HepG2 (cell line): ENCODE measurements at regions not wholly inside any gene's neighbourhood (a gene's known extent, or its start where the extent isn't known, plus 50 kb on each side); places are given as distances from the start of the nearest gene placed in this dataset.

Source experiments
- CEBPB ChIP-seq: IDR thresholded peaks from 2 replicates; pipeline ENCODE4 v1.6.1; 2011; ENCODE audit warnings: low read depth, low read length, improper control_type of control experiment, borderline replicate concordance
- ETV5 ChIP-seq: IDR thresholded peaks from 2 replicates; pipeline ENCODE4 v1.6.1; 2018; ENCODE audit warnings: missing biosample characterization, missing genetic modification reagents, inconsistent platforms, borderline replicate concordance
- FIP1L1 ChIP-seq: fragments of 200-400 bp; formaldehyde crosslinking; IDR thresholded peaks from 2 replicates; pipeline ENCODE4 v1.6.1; 2018; ENCODE audit warnings: low read depth, mild to moderate bottlenecking, low read length, moderate library complexity, borderline replicate concordance; ENCODE audit not compliant: insufficient read depth
- GTF2F1 ChIP-seq: fragments of 150-350 bp; IDR thresholded peaks from 2 replicates; pipeline ENCODE4 v1.6.1; 2014; ENCODE audit warnings: low read length
- JARID2 ChIP-seq: sonication (generic); formaldehyde crosslinking; IDR thresholded peaks from 2 replicates; pipeline ENCODE4 v1.8.1; 2023; ENCODE audit warnings: missing genetic modification reagents, inconsistent platforms; ENCODE audit not compliant: insufficient replicate concordance
- NFYB ChIP-seq: sonication (generic); formaldehyde crosslinking; IDR thresholded peaks from 2 replicates; pipeline ENCODE4 v1.4.0; 2020; ENCODE audit warnings: missing genetic modification reagents
- POLR2AphosphoS2 ChIP-seq: IDR thresholded peaks from 2 replicates; pipeline ENCODE4 v1.6.1; 2011; ENCODE audit warnings: low read depth, low read length, improper control_type of control experiment
- RAD21 ChIP-seq: fragments of 450-650 bp; formaldehyde crosslinking; IDR thresholded peaks from 2 replicates; pipeline ENCODE4 v1.5.0; 2020; ENCODE audit warnings: mild to moderate bottlenecking
- SP4 ChIP-seq: sonication (generic); formaldehyde crosslinking; IDR thresholded peaks from 2 replicates; pipeline ENCODE4 v1.8.1; 2023; ENCODE audit warnings: mild to moderate bottlenecking, missing genetic modification reagents
- ZNF468 ChIP-seq: sonication (generic); formaldehyde crosslinking; IDR thresholded peaks from 2 replicates; pipeline ENCODE4 v1.8.0; 2022; ENCODE audit warnings: mild to moderate bottlenecking, moderate library complexity, missing genetic modification reagents
- ZNF598 ChIP-seq: sonication (generic); formaldehyde crosslinking; IDR thresholded peaks from 2 replicates; pipeline ENCODE4 v1.5.1; 2020; ENCODE audit warnings: mild to moderate bottlenecking, missing genetic modification reagents, borderline replicate concordance
- ZSCAN20 ChIP-seq: sonication (generic); formaldehyde crosslinking; IDR thresholded peaks from 2 replicates; pipeline ENCODE4 v1.4.0; 2020; ENCODE audit warnings: missing genetic modification reagents, mild to moderate bottlenecking, borderline replicate concordance
- TF ChIP-seq, protein P1 (sequence below): sonication (generic); formaldehyde crosslinking; IDR thresholded peaks from 2 replicates; pipeline ENCODE4 v1.5.0; 2020; ENCODE audit warnings: mild to moderate bottlenecking, missing genetic modification reagents, moderate library complexity
- TF ChIP-seq, protein P2 (sequence below): sonication (generic); formaldehyde crosslinking; IDR thresholded peaks from 2 replicates; pipeline ENCODE4 v1.4.0; 2020; ENCODE audit warnings: missing genetic modification reagents

DNA sequence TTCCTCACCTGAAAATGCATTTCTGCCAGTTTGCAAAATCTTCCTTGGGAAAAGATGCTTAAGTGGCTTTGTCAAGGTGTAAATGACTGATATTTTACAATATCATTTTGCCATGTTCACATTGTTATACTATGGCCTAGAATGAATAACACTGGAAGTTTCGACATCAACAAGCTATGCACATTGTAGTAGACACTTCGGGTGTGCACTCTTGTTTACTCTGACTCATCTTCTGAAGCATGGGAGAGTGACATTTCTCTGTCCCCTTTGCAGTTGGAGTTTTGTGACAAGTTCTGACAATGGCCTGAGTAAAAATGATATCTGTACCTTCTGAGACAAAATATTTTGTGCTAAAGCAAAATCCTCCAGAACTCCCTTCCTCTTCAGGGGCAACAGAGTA, 567.0 kb upstream of the RGMA start:
- no peak for TF ChIP-seq NFYB (CRISPR knock-in tag)
- TF ChIP-seq ZSCAN20 (CRISPR knock-in tag), result no peak
- TF ChIP-seq ETV5 (CRISPR knock-in tag), result no peak
- TF ChIP-seq, protein P1, sequence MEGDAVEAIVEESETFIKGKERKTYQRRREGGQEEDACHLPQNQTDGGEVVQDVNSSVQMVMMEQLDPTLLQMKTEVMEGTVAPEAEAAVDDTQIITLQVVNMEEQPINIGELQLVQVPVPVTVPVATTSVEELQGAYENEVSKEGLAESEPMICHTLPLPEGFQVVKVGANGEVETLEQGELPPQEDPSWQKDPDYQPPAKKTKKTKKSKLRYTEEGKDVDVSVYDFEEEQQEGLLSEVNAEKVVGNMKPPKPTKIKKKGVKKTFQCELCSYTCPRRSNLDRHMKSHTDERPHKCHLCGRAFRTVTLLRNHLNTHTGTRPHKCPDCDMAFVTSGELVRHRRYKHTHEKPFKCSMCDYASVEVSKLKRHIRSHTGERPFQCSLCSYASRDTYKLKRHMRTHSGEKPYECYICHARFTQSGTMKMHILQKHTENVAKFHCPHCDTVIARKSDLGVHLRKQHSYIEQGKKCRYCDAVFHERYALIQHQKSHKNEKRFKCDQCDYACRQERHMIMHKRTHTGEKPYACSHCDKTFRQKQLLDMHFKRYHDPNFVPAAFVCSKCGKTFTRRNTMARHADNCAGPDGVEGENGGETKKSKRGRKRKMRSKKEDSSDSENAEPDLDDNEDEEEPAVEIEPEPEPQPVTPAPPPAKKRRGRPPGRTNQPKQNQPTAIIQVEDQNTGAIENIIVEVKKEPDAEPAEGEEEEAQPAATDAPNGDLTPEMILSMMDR (CRISPR knock-in tag), result no peak
- TF ChIP-seq ZNF598 (CRISPR knock-in tag), result no peak
- no peak for TF ChIP-seq ZNF468 (CRISPR knock-in tag)
- TF ChIP-seq SP4 (CRISPR knock-in tag), result no peak
- TF ChIP-seq RAD21, result no peak
- TF ChIP-seq JARID2, result no peak
- TF ChIP-seq POLR2AphosphoS2, result no peak
- no peak for TF ChIP-seq GTF2F1
- TF ChIP-seq CEBPB, result 0 out of 2 replicates have a peak, but pooled peaks have one; percentile 9
- TF ChIP-seq, protein P2, sequence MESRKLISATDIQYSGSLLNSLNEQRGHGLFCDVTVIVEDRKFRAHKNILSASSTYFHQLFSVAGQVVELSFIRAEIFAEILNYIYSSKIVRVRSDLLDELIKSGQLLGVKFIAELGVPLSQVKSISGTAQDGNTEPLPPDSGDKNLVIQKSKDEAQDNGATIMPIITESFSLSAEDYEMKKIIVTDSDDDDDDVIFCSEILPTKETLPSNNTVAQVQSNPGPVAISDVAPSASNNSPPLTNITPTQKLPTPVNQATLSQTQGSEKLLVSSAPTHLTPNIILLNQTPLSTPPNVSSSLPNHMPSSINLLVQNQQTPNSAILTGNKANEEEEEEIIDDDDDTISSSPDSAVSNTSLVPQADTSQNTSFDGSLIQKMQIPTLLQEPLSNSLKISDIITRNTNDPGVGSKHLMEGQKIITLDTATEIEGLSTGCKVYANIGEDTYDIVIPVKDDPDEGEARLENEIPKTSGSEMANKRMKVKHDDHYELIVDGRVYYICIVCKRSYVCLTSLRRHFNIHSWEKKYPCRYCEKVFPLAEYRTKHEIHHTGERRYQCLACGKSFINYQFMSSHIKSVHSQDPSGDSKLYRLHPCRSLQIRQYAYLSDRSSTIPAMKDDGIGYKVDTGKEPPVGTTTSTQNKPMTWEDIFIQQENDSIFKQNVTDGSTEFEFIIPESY (CRISPR knock-in tag), result no peak
- no peak for TF ChIP-seq FIP1L1
